ENCODE measurements at regions not wholly inside any gene's neighbourhood (a gene's known extent, or its start where the extent isn't known, plus 50 kb on each side); places are given as distances from the start of the nearest gene placed in this dataset.

DNA sequence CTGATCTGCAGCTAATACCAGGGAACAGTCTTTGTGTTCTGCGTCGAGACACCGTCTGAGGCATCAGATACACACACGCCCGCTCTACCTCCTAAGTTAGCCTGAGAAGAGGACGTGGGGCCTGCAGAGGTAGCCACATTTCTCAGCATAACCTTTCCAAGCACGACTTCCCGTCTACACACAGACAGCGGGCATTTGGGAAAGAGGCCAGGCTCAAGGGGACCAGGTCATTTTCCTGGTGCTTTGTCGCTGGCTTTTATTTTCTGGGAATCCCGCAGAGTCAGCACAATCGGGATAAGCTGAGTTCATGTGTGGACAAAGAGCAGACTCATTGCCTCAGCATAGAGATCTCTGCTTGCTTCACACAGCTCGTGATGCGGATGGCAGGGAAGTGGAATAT, 72.5 kb upstream of the SMYD2 start:
- DNase-seq: no peak

DNA sequence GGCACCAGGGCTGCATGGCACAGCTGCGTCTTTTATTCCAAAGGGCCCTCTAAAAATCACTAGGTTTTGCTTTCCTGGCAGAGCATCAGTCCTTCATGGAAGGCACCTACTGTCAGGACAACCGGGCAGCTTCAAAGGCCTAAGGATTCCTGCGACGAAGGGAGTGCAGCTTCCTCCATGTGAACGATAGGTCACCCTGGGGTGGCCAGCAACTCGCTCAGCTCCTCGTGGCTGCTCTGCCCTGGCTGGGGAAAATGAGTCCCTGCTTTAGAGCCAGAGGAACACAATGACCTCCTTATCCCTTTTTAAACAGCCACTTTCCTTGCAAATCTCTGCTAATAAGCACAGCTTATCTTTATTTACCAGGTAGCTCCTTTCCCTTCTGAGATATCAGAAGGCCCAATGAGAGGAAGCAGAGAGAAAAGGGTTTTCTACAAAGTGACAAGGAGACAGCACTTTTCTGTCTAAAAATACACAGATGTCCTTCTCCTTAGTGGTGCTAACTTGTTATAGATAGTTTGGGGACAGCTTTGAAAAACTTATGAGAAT, 71.6 kb upstream of the SMYD2 start:
- DNase-seq: no peak

DNA sequence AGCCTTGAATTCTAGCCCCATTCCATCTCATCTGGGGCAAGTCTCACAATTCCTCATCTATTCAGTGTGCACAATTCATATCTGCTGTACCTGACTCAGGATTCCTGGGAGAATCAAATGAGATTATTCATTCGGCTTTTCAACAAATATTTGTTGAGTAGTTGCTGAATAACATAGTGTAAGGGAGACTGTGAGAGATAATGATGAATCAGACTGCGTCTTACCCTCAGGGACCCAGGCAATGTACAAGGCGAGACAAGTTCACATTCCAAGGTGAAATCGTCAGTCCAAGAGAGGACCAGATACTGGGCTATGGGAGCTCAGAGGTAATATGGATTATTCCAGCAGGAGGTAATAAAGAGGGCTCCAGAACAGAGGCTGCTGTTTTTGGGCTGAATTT, 67.8 kb upstream of the SMYD2 start:
- no peak for DNase-seq

DNA sequence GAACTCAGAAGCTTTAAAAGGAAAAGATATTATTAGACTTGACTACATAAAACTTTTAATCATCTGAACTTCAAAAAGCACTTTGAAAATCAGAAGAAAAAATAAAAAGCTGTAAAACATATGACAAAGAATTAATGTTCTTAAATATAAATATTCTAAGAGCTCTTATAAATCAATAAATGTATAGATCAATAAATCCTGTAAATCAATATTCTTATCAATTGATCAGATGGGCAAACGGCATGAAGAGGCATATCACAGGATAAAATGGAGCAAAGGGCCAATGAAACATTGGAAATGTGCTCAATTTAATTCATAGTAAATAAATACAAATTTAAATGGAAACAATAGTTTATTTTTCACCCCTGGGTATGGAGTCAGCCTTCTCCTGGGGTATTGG, 66.1 kb upstream of the SMYD2 start:
- no peak for DNase-seq

DNA sequence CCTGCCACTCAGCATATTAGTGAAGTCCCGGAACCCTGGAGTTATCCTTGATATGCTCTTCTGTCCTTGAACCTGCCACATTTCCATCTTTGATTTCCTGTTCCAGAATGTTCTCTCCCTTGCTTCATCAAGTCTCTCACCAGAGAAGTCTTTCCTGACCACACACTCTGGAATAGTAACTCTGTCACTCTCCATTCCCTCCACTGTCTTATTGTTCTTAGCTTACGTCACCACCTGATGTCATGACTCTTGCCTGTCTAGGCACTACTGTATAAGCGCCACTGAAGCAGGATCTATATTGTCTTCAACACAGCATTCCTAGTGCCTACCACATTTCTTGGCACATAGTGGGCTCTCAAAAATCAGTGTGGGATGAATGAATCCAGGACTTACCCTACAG, 65.4 kb upstream of the SMYD2 start:
- DNase-seq: no peak

DNA sequence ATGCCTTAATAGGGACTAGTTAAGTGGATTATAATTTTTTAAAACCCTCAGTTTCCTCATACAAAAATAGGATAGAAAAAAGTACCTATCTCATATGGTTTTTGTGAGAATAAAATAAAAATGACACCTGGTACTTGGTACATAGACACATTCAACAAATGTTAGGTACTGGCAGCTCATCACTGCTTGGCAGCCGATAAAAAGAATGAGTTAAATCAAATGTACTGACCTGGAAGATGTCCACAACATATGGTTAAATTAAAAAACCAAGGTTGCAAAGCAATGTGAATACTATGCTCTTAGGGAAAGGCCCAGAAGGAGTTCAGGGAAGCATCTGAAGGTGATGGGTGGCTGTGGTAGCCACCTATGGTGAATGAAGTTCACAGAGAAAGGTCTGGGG, 64.9 kb upstream of the SMYD2 start:
- no peak for DNase-seq

DNA sequence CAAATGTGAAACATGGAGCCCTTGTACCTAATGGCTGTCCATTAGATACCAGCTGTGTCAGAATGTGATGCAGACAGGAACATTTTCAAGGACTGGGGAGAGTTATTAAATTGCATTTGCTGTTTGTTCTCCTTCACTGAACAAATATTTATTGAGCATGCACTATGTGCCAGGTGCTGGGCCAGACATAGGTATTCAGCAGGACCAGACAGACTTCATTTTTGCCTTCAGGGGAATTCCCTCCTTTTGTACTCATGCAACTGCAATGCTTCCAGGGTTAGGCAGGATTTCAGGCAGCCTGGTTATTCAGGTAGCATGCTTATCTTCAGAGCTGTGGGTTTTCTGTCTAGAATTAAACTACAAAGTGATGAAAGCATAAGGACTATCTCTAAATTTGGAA, 64.2 kb upstream of the SMYD2 start:
- DNase-seq: peak in 1 of 3 experiments; percentile 46

DNA sequence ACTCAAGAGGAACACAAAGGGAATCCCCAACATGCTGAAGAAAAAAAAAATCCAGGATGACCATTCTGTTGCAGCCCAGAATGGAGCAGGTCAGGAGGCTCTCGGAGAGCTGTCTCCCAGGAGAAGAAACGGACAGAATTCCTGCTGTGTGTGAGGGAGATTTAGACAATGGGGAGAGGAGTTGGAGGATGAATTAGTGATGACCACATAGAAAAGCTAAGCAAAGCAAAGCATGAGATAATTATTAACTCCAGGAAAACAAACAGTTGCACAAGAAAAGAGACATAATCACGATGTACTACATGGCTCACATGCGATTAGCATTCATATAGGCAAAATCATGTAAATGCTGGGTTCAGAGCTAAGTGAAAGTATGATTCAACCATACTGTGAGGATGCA, 61.1 kb upstream of the SMYD2 start:
- DNase-seq: peak in 1 of 3 experiments; percentile 7

DNA sequence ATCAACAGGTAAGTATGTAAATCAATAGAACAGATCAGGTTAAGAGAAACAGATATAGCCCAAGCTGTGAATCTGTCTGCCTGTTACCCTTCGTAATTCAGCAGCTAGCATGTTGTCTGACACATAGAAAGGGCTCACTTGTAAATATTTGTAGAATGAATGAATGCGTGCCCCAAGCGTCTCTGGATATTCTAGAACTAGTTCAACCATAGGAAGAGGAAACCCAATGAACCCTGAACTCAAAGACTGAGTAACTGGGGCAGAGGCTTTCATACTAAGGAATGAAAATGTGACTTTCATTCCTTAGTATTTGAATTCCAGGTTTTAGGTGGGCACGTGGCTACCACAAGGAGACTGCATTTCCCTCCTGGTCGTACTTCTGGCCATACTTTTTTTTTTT, 60.1 kb upstream of the SMYD2 start:
- DNase-seq: no peak

DNA sequence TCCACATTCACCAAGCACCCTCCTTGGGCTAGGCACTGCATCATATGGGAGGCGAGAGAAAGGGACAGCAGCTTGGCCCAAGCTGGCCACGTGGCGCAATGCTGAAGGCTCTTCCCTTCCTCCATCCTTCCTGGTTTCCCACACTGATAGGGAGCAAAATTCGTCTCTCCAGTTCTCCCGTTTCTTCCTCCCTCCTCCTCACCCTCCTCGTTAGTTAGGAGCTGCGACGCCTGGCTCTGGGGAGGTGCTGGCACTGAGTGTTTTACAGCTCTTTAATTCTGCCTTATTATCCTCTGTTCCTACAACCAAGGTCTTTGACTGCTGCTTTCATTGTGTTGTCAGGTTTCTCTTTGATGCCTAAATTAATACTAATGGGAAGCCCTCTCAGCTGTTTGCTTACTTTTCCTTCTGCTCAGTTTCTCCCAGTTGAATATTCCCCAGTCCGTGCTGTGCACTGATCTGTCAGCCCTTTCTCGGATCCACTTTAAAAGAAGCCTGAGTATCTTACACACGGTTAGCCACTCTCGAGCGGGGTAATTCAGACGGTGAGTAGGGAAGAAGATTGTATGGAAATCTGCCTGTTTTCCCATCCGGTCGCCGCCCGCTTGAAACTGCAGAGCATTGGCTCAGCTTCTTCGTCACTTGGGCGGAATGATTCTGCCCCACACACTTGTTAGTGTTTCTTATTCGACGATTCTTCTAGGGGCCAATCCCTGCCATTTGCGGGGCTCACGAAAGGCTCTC, 56.2 kb upstream of the SMYD2 start:
- peak in 2 of 3 experiments; percentile 11 to 48 for DNase-seq

DNA sequence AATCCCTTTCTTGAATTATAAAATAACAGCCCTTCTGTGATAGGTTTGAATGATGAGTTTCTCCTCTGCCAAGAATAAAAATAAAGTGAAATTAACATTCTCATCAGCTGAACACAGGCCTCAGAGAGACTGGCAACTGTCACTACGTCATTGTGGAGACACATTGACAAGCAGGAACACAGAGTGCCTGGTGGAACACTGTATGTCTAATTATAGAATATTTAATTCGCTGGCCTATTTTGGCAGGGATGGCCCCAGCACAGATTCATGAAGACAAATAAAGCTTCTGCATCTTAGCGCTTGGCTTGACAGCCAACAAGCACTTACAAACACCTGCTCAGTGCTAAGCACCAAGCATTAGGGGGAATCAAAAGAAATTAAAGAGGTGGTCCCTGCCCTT, 52.0 kb upstream of the SMYD2 start:
- peak; percentile 7 to 50 (median 10) for DNase-seq

DNA sequence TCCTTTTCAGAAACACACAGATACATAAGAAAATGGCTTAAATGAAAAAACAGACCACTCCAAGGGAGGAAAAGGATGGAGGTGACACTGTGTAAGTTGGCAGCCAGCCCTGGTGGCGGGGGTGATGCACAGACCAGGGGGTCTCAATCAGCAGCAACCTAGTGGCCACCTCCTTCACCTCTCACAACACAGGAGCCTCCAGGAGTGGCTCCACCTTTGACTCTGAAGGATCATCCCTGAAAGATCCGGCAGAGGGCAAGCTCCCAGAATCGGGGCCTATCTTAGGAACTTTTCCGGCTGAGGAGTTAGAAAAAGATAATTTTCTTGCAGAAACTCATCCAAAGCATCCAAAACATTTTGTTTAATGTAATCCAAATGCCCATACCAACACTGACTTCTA, 51.2 kb upstream of the SMYD2 start:
- no peak for DNase-seq

Data from NCI-H1417 (cell line).